ENCODE measurements at regions not wholly inside any gene's neighbourhood (a gene's known extent, or its start where the extent isn't known, plus 50 kb on each side); places are given as distances from the start of the nearest gene placed in this dataset.
"Not testable (repeated sequence)": the region's sequence is repeated elsewhere in the genome, so short reads cannot be mapped to it uniquely, and the experiment has no call there.

DNA sequence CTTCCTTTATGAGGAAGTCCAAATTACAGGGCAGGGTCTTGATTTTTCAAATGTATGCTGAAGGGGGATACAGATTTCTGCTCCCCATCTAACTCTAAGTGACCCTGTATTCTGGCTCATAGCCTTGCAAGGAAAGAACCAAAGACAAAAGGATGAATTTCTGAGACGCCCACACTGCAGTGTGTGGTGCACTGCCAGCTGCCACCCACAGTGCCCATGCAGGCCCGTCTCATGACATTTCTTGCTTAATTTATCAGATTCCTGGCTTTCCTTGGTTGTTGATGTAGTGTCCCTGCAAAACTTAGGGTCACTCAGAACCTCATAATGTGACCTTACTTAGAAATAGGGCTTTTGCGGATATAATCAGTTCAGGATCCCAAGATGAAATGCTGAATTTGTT lies 68.0 kb downstream of the CBLN4 start:
- no peak for DNase-seq (ENCODE audit: low spot score)

DNA sequence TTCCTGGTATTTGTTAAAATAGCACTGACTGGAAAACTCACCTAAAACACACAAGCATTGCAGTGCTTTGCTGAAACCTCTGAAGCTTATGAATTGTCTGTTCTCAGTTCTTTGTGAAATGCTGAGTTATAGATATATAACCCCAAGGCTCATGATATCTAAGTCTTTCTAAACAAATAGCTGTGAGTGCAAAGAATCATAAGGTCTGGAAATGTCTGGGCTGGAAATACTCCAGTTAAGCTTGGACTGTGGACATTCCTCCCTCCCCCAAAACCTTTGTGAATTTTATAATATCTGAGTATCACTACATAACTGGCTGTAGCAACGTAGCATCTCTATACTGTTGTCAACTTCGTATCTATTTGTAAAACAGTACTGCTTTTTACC lies 69.1 kb downstream of the CBLN4 start:
- no peak for DNase-seq (ENCODE audit: low spot score)

DNA sequence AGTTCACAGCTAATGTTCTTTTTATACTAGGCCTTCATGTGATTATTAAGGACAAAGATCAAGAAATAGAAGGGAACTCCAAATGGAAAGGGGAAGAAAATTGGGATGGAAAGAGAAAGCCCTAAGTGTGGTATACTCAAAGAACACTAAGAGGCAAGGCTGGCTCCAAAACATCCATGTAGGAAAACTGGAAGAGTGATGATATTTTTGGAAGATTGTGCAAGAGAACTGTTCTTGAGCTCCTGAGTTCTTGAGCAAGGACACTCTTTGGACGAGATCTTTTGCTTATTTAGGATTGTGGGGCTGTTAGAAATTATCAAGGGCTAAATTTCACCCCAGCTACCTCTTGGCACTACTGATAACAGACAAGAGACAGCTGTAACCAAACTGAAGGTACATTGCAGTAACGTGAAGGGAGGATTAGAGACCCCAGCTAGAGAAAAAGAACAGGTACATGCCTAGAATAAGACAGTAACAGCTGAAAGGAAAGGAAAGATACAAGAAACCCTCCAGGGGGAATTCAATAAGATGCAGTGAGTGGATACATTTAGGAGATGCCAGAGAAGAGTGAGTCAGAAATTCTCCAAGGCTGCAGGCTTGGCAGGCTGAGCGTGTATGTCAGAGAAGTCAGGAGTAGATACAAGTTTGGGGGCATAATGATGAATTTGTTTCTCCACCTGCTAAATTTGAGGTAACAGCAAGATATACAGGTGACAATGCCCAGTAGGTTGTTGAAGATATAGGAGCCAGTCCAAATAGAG lies 69.7 kb downstream of the CBLN4 start:
- DNase-seq (ENCODE audit: low spot score) = no peak

DNA sequence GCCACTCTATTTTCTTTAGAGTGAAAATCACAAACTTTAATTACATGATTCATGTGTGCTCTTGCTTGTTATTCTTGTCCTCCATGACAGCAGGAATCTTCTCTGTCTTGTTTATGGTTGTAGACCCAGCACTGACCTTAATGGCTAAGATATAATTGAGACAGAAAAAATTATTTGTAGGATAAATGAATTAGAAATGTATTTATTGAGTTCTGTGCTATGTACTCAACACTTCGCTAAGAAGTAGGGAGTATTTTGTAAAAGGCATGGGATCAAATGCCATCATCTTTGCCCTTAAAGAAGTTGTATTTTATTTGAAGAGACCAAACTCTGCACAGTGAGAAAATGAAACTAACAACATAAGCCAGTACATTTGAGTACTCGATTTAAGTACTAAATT lies 71.2 kb downstream of the CBLN4 start:
- no peak for DNase-seq (ENCODE audit: low spot score)

DNA sequence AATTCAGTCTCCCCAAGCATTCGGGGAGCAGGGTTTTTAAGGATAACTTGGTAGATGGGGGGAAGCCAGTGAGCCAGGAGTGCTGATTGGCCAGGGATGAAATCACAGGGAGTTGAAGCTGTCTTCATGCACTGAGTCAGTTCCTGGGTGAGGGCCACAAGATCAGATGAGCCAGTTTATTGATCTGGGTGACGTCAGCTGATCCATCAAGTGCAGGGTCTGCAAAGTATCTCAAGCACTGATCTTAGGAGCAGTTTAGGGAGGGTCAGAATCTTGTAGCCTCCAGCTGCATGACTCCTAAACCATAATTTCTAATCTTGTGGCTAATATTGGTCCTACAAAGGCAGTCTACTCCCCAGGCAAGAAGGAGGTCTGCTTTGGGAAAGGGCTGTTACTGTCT lies 74.4 kb downstream of the CBLN4 start:
- not testable (repeated sequence) for DNase-seq (ENCODE audit: low spot score)

DNA sequence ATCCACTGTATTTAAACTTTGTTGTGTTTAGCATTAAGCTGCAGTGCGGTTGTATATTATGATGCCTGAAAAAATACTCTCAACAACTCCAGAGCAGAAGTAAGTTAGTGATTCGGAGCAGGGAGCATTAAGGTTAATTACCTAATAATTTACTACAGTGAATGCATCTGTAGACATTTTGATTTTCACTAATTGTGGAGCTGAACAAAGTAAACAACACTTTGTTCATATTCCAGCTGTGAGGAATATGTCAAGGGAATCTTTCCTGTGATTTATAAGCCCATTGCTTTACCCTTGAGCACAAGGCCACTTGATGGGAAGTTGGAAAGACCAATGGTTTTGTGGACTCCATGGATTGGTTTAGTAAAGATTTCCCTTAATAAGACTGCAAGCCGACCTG lies 77.1 kb downstream of the CBLN4 start:
- no peak for DNase-seq (ENCODE audit: low spot score)

DNA sequence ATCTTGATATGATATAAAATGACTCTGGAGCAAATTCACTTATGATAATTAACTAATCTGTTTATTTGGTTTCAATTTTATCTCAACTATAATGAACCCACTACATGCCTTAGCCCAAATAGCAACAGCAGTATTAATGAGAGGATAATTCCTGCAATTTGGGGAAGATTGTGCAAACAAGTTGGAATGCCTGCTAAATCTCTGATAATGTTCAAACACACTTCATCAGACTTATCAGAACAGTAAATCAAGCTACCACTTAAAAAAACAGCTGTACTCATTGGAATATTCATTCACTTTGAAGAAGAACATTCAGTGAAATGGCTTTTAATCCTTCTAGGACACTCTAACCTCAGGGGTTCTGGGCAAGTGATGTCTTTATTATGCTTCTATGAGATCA lies 85.4 kb downstream of the CBLN4 start:
- no peak for DNase-seq (ENCODE audit: low spot score)

DNA sequence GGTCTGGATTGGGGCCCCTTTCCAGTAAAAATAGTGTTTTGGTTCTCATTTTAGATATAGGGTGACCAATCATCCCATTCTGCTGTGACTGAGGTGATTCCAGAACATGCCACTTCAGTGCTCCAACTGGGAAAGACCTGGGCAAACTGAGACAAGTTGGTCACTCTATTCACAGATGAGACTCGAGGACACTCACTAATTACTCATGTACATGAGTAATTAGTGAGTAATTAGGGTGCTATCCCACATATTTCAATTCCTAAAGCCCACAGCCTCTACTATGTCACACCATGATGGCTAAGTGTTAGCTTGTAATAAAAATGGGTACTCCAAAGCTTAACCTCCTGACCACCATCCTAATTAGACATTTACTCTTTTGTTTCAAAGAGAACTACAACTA lies 86.0 kb downstream of the CBLN4 start:
- DNase-seq (ENCODE audit: low spot score) = no peak

DNA sequence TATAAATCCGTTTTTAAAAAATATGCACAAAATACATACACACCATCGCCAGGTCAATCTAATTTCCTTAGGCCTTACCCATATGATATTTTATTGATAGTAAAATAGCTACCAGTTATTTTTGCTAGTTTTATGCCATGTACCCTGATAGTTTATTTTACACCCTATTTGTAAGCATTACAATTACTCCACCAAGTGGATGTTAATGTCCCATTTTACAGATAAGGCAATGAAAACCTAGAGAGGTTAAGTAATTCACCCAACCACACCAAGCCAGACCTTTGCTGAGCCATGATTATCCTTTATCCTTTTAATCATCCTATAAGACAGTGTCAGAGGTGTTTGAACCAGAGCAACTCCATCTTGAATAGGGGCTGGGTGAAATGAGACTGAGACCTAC lies 86.8 kb downstream of the CBLN4 start:
- DNase-seq (ENCODE audit: low spot score) = no peak

DNA sequence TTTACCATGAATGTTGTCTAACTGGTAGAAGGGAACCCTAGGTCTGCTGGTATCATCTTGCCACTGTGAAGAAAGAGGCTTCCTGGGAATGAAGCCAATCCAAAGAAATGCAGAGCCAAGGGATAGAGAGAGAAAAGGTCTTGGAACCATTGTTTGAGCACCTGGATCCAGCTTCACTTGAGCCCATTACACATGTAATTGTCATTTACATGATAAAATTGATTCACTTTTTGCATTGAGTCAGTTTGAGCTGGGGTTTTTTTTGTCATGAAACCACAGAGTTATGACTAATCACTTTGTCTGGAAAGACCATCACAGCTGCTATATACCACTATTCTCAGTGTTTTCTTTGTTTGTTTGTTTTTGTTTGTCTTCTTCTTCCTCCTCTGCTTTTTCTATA lies 112.3 kb downstream of the CBLN4 start:
- no peak for DNase-seq (ENCODE audit: low spot score)

DNA sequence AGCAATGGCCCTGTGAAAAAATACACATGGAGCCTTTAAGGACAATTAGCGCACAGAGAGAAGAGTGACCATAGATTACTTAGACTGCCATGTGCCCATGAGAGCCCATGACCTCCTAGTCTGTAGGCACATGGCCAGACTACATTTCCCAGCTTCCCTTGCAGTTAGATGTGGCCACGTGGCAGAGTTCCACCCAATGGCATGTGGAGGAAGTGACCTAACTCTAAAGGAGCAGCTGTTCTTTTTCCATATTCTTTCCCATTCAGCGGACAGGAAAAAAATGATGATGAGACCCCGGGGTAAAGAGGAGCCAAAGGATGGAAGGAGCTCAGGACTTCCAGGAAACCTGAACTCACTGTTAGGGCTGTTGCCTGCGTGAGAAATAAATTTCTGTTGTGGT lies 116.6 kb downstream of the CBLN4 start:
- DNase-seq (ENCODE audit: low spot score) = no peak

DNA sequence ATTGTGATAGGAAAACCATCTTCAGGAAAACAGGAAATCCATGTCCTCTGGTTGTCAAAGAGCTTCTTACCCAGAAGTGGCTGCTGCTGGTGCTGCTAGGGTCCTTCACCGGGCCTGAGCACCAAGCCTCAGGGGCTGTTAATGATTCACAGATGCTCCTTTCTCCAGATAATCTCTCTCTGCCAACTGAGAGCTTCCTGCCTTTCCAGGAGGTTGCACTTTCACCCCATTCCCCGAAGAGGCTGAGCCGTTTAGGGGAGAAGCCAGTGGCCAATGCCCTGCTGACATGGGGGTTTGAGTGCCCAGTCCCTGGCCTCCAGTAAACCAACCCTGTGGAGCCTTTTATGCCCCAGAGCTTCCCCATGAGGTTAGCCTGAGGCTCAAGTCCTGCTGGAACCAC lies 122.4 kb downstream of the CBLN4 start:
- DNase-seq (ENCODE audit: low spot score) = no peak

DNA sequence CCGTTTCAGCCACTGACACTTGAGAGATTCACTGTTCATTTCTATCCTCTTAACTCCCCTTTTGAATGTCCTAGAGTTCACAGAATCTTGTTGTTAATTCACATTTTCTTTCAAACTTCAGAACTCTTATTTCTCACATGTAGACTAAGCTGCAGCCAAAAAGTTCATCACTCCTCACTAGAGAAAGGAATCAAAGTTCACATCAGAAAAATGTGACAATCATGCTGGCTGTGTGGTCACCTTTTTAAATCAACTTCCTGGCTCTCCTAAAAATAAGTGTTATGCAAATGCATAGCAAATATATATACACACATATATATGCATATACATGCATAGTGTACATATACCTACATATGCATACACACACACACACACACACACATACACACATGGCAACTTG lies 123.0 kb downstream of the CBLN4 start:
- DNase-seq (ENCODE audit: low spot score) = no peak

DNA sequence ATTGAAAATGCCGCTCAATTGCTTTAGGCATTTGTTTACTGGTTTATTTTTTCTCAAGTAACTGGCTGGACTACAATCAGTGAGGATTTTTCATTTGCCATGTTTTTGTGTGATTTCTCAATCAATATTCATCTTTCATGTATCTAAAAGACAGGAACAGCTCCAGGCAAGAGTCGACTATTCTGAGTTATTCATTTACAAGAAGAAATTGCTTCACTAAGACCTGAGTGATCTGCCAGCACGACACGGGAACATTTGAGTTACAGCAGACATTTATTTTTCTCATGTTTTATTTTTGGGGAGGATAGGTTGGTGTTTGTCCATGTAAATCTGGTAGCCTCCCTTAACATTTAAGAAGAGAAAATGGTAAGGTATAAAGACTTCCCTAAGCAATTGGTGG lies 124.1 kb downstream of the CBLN4 start:
- no peak for DNase-seq (ENCODE audit: low spot score)

DNA sequence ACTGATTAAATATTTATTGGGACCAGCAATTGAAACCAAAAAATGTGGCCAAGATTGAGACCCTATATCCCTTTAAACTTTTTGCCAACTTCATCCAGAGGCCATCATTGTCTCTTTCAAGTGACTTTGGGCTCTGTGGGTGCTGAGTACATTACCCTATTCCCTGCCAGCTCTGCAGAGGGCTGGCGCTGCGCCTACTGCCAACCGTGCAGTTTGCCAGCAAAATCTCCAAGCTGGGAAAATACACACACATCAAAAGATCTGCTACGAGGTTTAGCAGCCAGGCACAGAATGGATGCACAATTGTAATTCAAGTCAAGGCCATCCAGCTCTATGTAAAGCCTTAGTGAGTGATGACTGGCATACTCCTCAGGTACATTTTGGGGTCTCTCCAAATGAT lies 125.0 kb downstream of the CBLN4 start:
- DNase-seq (ENCODE audit: low spot score) = no peak

DNA sequence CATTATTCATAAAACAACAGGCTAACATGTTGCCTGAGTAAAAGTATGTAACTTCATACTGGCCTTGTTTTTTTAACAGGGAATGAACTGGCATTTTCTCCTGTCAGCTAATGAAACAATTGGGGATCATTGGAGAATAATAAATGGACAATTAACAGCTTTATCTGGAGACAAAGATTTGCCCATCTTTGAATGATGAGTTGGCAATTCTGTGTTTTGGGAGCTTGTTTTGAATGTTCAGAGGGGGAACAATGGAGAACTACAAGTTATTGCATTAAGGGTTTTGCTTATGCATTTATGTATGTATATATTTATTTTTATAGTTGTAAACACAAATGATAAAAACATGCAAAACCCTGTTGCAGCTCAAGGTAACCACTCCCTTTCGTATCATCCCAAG lies 150.3 kb downstream of the CBLN4 start:
- DNase-seq (ENCODE audit: low spot score) = no peak

DNA sequence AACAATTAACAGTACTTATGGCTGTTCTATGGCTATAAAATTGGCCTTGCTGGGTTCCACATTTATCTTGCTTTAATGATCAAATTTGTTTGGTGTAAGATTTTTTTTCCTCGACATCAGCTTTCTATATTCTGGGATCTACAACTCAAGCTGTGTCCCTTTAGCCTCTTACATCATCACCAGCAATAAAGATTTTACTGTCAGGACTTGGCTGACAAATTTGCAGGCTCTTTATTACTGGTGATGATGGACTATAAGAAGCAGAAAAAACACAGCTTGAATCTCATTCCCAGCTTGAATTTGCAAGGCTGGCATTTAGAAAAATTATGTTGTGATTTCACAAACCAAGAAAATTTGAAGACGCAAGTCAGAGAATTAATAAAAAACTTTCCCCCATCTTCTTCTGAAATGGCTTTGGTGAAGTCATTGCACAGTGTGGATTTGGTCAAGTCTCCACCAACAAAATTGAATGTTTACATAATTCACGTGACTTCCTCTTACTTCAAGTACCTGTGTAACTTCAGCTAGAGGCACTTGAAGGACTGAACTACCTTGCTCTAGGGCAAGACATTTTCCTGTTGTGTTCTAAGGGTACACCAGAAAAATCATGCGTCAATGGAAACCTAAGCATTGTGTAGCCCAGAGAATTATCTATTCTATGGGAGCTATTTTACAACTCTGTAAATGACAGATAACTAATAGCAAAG lies 175.0 kb downstream of the CBLN4 start:
- no peak for DNase-seq (ENCODE audit: low spot score)

DNA sequence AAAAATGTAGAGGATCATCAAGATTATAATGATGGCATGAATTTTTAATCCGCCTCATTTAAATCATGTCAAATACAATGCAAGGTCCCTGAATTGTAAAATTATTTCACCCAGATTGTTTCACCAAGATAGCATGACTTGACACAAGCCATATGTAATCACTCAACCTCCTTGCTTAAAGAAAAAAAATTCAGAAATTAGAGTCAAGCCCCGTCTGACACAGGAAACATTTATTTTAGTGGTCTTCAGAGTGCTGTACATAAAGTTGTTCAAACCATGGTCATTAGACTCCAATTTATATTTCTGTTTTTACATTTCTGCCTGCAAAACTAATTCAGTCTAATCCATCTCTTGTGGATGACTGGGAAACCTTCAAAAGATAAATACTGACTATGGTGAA lies 200.2 kb downstream of the CBLN4 start:
- DNase-seq (ENCODE audit: low spot score) = no peak

DNA sequence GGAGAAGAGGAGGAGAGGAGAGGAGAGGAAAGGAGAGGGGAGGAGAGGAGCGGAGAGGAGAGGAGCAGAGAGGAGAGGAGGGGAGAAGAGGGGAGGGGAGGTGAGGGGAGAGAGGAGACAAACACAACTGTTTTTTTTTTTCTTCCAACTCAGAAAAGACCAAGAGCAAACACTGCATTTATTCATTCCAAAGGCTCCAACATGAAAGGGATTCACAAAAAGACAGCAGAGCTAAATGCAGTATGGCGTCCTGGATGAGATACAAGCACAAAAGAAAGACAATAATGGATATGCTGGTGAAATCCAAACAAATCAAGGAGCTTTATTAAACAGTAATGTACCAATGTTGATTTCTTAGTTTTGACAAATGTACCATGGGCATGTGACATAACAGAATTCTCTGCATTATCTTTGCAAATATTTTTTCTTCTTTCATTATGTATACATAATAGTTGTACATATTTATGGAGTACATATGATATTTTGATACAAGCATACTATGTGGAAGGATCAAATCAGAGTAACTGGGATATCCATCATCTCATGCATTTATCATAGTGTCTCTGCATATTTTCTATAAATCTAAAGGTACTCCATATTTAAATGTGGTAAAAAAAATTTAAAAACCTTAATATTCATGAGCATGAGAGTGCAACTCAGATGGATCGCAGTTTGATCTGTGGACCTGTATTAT lies 204.6 kb downstream of the CBLN4 start:
- no peak for DNase-seq (ENCODE audit: low spot score)

DNA sequence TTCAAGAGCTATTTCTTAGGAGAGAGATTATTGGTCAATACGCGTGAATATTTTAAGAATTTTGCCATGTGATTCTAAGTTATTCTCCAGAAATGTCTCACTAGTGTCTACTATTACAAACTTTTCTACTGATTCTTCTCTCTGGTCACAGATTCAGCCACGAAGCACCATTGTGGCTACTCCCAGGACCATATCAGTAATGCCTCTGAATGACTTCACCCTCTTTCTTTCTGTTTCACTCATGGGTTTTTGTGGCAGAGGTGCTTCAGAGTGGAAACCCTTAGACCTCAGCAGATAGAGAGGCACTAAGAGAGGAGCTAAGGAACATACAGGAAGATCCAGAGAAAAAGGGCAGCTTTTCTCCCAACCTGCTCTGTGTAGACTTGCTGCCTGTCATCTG lies 211.3 kb downstream of the CBLN4 start:
- no peak for DNase-seq (ENCODE audit: low spot score)

DNA sequence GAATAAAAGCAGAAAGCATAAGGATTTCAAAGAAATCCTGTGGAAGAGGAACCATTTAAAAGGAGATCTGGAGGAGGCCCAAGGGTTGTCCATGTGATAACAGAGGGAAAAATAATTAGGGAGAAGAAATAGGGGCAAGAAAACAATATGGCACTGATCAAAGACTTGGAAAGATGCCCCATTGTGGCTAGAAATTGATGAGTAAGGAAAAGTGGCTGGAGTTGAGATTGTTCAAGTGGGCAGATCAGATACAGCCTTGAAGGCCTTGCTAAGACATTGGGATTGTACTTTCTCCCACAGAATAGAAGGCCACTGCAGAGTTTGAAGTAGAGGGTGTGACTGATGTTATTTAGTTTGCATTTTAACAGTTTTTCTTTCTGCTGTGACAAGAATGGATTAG lies 213.3 kb downstream of the CBLN4 start:
- DNase-seq (ENCODE audit: low spot score) = no peak

DNA sequence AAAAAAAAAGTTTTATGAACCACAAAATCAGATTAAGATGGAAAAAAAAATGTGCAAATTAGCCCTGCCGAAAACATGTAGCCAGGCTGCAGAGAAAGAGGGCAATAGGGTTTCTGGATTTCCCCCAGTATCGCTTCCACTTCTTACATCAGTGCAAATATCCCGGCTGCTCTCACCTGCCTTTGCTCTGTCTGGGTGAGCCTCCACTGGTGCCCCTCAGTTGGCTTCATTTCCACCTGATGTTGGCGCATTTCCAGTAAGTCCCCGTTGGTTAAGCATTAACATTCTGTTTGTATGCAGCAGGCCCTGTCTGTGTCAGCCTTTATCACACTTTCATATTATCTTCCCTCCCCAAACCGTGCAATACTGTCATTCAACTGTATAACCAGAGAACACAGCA lies 215.1 kb downstream of the CBLN4 start:
- no peak for DNase-seq (ENCODE audit: low spot score)

DNA sequence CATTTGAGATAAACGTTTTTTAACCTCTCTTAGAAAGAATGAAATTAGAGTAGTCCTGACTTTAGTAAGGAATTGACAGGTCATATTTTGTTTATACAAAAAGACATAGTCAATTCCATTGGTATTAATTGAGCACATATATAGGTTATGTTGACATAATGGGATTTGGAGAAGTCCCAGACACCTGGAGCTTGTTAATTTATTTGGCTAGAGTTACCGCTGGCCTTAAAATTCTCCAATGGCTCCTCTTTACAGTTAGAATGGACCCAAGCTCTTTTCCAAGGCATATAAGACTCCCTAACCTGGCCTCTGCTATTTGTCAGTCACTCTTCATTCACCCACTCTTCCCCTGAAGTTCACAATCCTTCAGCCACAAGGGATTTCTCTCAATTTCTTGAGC lies 221.3 kb downstream of the CBLN4 start:
- no peak for DNase-seq (ENCODE audit: low spot score)
